Motor neuron (in vitro differentiated cells): ENCODE measurements at regions not wholly inside any gene's neighbourhood (a gene's known extent, or its start where the extent isn't known, plus 50 kb on each side); places are given as distances from the start of the nearest gene placed in this dataset.

Experiments
- ATAC-seq, 8 experiments: fragments of 200-7000 bp; cut with Tn5 transposase; replicated peaks in 6 of 8; 2 replicates each; pipeline ENCODE4 v1.8.0; 2021; ENCODE audit warnings: mild to moderate bottlenecking in 8 of 8, moderate library complexity in 8 of 8
- H3K27ac ChIP-seq, 2 donors: fragments of 250-450 bp; sonication (Bioruptor Pico); 2 replicates each; pipeline ENCODE4 v1.9.0; 2021; ENCODE audit warnings: antibody characterized with exemption in 2 of 2, mild to moderate bottlenecking in 2 of 2, moderate library complexity in 1 of 2
- H3K4me1 ChIP-seq, 2 donors: fragments of 250-450 bp; sonication (Bioruptor Pico); replicated peaks in 1 of 2; 2 replicates each; pipeline ENCODE4 v1.6.1; 2021; ENCODE audit warnings: antibody characterized with exemption in 2 of 2, mild to moderate bottlenecking in 2 of 2, moderate library complexity in 1 of 2
- H3K4me3 ChIP-seq, 5 donors: fragments of 250-450 bp; sonication (Bioruptor Pico); 2 replicates each; pipeline ENCODE4 v1.9.0; 2021; ENCODE audit warnings: antibody characterized with exemption in 5 of 5, mild to moderate bottlenecking in 5 of 5, moderate library complexity in 4 of 5
- WGBS, 10 experiments: fragments of 450-650 bp; shearing (Covaris generic); methylation state at CpG; one replicate each; pipeline ENCODE4 v1.0.0; 2022; 5-methylcytosine and 5-hydroxymethylcytosine counted together
- in situ Hi-C, 9 experiments: fragments of 400-800 bp; cut with MboI; loops; one replicate each; pipeline ENCODE4 v1.15.0; 2021; ENCODE audit warnings: low sequenced_read_pairs in 9 of 9, low pct_unique_long_range_greater_than_20kb in 2 of 9; ENCODE audit not compliant: unreplicated experiment in 9 of 9

- peaks cover 65 to 71% of the 10 kb centered on the region in 2 donors for H3K4me1 ChIP-seq
- 20 to 100% (median 48%) methylated on average over 1 to 6 of the region's 12 CpGs; no CpG with 5 or more reads in 3 of the 10 experiments for WGBS, 10 experiments
- H3K4me3 ChIP-seq, result no peak overlapping the region
- peak in 6 of 8 experiments; percentile 25 to 89 (median 32) for ATAC-seq
- no peak overlapping the region for H3K27ac ChIP-seq
- in situ Hi-C loops, result no loop called here
Measured at GRCh38 chr15:70248116-70249025, 150.7 kb upstream of the TLE3 start.

- WGBS, 10 experiments, result 70 to 100% (median 90%) methylated on average over 1 to 5 of the region's 6 CpGs; no CpG with 5 or more reads in 5 of the 10 experiments
- H3K4me1 ChIP-seq, result peaks cover 56 to 63% of the 10 kb centered on the region in 2 donors
- no peak overlapping the region for H3K27ac ChIP-seq
- in situ Hi-C loops, result no loop called here
- H3K4me3 ChIP-seq, result no peak overlapping the region
- ATAC-seq, result no peak
Measured at GRCh38 chr15:70247281-70247680, 149.6 kb upstream of the TLE3 start.

GRCh38 chr15:70246623-70247220 is 149.0 kb upstream of the TLE3 start:
- 60 to 100% (median 89%) methylated on average over 1 to 5 of the region's 8 CpGs; no CpG with 5 or more reads in 2 of the 10 experiments for WGBS, 10 experiments
- in situ Hi-C loops, result no loop called here
- no peak for ATAC-seq

GRCh38 chr15:70245932-70246622 is 148.4 kb upstream of the TLE3 start:
- WGBS, 10 experiments, result 60 to 95% (median 90%) methylated on average over 1 to 7 of the region's 12 CpGs; no CpG with 5 or more reads in 6 of the 10 experiments
- H3K4me3 ChIP-seq, result no peak overlapping the region
- ATAC-seq, result peak in 2 of 8 experiments; percentile 70 to 83
- no peak overlapping the region for H3K27ac ChIP-seq
- in situ Hi-C loops, result no loop called here
- peaks cover 47 to 53% of the 10 kb centered on the region in 2 donors for H3K4me1 ChIP-seq

More at GRCh38 chr15:70246623-70247220, 149.0 kb upstream of the TLE3 start:
- Histone ChIP-seq H3K4me3 (no peak overlapping the region), H3K4me1 (peaks cover 53 to 57% of the 10 kb centered on the region in 2 donors), H3K27ac (no peak overlapping the region)

- in situ Hi-C loops, result no loop called here
- Histone ChIP-seq H3K4me1 (peaks cover 37 to 43% of the 10 kb centered on the region in 2 donors), H3K4me3 (no peak overlapping the region), H3K27ac (no peak overlapping the region)
- ATAC-seq, result peak in 1 of 8 experiments; percentile 20
- 43 to 100% (median 93%) methylated on average over 1 to 4 of the region's 9 CpGs for WGBS, 10 experiments
Measured at GRCh38 chr15:70244978-70245542, 147.3 kb upstream of the TLE3 start.

- H3K27ac ChIP-seq, result no peak overlapping the region
- no peak overlapping the region for H3K4me3 ChIP-seq
- in situ Hi-C loops, result no loop called here
- whole genome bisulfite sequencing, 10 experiments, result 75 to 100% (median 100%) methylated on average over 1 to 4 of the region's 7 CpGs; no CpG with 5 or more reads in 5 of the 10 experiments
- peaks cover 28 to 31% of the 10 kb centered on the region in 2 donors for H3K4me1 ChIP-seq
- peak in 6 of 8 experiments; percentile 28 to 74 (median 50) for ATAC-seq
Measured at GRCh38 chr15:70243686-70244540, 146.2 kb upstream of the TLE3 start.

- Histone ChIP-seq H3K27ac (no peak overlapping the region), H3K4me3 (no peak overlapping the region), H3K4me1 (peaks cover 20 to 23% of the 10 kb centered on the region in 2 donors)
- WGBS, 10 experiments, result 80 to 100% (median 100%) methylated on average over 1 to 2 of the region's 10 CpGs; no CpG with 5 or more reads in 5 of the 10 experiments
- ATAC-seq, result peak in 2 of 8 experiments; percentile 51 to 82
- in situ Hi-C loops, result no loop called here
Measured at GRCh38 chr15:70242951-70243685, 145.4 kb upstream of the TLE3 start.

GRCh38 chr15:70241561-70242320 is 144.0 kb upstream of the TLE3 start:
- 0 to 100% (median 85%) methylated on average over 1 to 9 of the region's 11 CpGs for WGBS, 10 experiments
- H3K27ac ChIP-seq, result no peak overlapping the region
- in situ Hi-C loops, result no loop called here
- peaks cover 13 to 15% of the 10 kb centered on the region in 2 donors for H3K4me1 ChIP-seq
- no peak overlapping the region for H3K4me3 ChIP-seq
- no peak for ATAC-seq

GRCh38 chr15:70240820-70241430 is 143.2 kb upstream of the TLE3 start:
- Histone ChIP-seq H3K4me1 (peaks cover 13 to 15% of the 10 kb centered on the region in 2 donors), H3K27ac (no peak overlapping the region), H3K4me3 (no peak overlapping the region)
- in situ Hi-C loops, result no loop called here
- WGBS, 10 experiments, result 79 to 100% (median 91%) methylated on average over 1 to 10 of the region's 12 CpGs; no CpG with 5 or more reads in 1 of the 10 experiments
- no peak for ATAC-seq

GRCh38 chr15:70240082-70240481 is 142.4 kb upstream of the TLE3 start:
- H3K4me3 ChIP-seq, result no peak overlapping the region
- WGBS, 10 experiments, result 40 to 100% (median 82%) methylated on average over 1 to 4 of the region's 4 CpGs; no CpG with 5 or more reads in 1 of the 10 experiments
- no peak for ATAC-seq
- peaks cover 10 to 16% of the 10 kb centered on the region in 2 donors for H3K4me1 ChIP-seq
- in situ Hi-C loops, result no loop called here
- no peak overlapping the region for H3K27ac ChIP-seq
